ENCODE measurements at regions not wholly inside any gene's neighbourhood (a gene's known extent, or its start where the extent isn't known, plus 50 kb on each side); places are given as distances from the start of the nearest gene placed in this dataset.

DNA sequence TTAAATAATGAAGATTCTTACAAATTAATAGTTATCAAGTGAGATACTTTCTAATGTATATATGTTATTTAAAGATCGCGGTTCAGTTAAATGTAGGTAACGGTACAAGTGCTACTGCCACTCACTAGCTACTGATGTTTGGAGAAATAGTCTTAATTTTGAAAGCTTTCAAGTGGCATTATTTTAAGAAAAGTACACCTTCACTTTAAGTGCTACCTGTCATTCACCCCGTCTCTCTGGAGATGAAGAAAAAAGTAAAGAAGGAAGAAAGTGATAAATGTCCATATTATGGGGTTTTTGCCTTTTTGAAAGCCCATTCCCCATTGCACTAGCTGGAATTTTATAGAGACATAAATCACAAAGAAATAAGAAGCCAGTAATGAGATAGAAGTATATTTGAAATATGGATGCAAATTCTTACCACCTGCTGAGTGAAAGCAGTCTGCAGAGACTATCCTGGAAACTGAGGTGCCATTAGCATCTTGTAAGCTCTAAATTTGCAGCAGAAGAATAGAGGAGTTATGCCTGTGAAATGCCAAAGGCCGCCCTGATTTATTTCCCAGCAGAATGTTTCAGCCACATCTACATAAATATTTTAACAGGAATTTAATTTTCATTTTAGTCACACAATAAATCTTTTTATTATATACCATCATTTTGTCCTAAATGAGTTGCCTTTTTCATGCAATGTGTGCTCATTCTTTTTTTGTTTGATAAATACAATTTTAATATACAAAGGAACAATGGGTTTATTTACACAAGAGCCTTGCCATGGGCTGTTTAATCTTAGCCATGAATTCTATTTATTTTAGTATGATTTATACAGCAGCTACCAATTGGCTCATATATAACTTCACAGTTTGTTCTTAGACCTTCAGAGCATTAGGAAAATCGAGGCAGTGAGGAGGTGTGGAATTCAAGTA, 489.9 kb upstream of the RAG2 start:
- no peak for DNase-seq

DNA sequence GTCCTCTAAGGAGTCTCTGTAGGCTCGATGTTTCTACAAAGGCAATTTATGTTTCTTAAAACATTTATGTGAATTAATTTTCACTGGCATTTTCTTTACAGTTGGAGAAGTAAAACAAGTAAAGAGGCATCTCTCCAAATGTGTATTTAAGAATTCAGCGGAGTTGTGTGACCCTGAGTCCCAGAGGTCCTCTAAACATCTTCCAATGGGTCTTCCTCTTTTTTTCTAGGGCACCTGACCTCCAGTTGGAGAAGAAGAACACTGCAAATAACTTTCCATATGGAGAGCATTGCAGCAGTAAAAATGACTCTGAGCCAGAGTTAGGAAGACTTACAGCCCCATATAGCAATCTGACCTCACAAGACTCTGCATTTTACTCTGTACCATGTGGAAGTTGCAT, 480.5 kb upstream of the RAG2 start:
- no peak for DNase-seq

- DNase-seq = no peak
Measured at GRCh38 chr11:37076866-37077265, 478.8 kb upstream of the RAG2 start.

- DNase-seq = no peak
Measured at GRCh38 chr11:37072538-37073055, 474.6 kb upstream of the RAG2 start.

DNA sequence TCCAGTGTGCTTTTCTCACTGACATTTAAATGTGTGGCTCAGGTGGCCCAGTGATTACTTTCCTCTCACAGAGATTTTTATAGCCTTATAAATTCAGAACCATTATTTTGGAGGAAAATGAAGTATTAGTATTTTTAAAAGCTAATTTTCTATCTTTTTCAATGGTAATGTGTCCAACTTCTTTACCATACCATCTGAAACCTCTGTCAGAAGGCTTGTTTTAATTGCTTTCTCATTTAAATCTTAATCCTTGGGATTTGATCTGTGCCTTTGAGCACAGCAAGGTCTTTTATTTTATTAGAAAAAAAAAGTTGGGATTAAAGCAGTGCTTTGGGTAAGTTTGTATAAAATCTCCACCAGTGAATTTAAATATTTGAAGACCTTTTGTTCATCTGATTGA, 452.3 kb upstream of the RAG2 start:
- no peak for DNase-seq

GRCh38 chr11:37040921-37041320, 442.9 kb upstream of the RAG2 start:
- no peak for DNase-seq

DNA sequence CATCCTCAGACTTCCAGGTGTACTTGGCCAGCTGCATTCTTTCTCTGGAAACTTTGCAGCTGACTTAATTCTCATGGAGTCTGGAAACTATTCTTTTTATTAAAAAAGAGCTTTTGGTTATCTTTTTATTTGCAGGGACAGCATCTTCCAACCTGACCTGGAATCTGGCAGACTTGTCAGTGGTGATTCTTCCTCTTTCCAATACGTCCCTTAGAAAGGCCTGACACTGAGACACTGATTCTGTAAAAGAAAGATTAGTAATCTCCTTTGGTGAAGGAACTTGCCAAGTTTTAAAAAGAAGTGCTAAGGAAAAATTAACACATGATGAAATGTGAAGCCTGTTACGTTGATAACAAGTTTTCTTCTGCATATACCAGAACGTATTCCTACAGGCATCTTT, 440.9 kb upstream of the RAG2 start:
- no peak for DNase-seq

- no peak for DNase-seq
Measured at GRCh38 chr11:37026741-37027140, 428.7 kb upstream of the RAG2 start.

DNA sequence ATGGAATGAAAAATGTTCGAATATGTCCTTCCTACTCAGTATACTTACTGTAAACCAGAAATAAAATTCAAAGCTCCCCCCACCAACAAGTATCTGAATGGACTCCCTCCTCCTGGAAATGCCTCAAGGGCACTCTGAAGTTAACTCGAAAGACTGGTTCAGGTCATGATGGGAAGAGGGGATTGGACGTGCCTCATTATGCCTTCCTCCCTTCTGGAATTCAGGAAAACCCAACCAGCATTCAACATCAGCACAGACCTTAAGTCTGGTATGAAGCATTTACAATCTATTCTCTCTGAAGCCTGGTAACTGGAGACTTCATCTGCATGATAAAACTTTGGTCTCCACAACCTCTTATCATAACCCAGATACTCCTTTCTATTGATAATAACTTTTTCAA, 428.3 kb upstream of the RAG2 start:
- no peak for DNase-seq

DNA sequence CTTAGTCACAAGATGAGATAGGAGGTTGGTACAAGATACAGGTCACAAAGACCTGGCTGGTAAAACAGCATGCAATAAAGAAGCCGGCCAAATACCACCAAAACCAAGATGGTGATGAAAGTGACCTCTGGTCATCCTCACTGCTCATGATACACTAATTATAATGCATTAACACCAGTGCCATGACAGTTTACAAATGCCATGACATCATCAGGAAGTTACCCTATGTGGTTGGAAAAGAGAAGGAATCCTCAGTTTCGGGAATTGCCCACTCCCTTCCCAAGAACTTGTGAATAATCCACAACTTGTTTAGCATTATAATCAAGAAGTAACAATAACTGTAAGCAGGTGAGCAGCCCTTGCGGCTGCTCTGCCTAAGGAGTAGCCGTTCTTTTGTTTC, 408.5 kb upstream of the RAG2 start:
- no peak for DNase-seq

DNA sequence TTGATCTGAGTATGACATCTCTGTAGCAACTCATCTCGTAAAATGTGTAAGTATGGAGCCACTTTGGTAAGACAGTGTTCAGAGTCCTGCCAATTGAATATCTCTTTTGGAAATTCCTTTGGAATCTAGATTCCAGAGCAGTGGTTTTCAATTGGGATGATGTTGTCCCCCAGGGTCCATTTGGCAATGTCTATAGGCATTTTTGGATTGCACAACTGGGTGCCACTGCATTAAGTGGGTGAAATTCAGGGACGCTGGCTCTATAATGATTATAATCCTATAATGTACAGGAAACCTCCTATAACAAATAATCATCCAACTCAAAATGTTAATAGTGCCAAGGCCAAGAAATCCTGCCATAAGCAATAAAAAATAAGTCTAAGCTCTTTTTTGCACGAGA, 404.8 kb upstream of the RAG2 start:
- DNase-seq = no peak

DNA sequence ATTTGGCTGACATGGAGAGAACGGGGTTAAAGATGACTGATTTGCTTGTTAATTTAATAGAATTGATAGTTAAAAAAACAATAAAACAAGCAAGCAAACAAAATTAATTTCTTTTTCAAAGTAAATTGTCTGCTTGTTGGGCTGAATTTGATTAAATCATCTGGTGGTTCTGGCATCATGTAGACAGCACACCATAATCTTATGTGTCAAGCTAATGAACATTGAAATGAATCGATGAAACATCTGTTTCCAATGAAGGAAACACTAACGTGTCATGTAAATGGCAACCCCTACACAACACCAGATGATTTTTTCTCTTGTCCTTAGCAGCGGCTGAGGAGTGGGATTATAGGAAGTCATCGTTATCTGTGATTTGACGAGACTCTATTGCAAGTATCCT, 399.6 kb upstream of the RAG2 start:
- DNase-seq = no peak

GRCh38 chr11:36996795-36997194, 398.8 kb upstream of the RAG2 start:
- no peak for DNase-seq

GRCh38 chr11:36994208-36994607, 396.2 kb upstream of the RAG2 start:
- no peak for DNase-seq

DNA sequence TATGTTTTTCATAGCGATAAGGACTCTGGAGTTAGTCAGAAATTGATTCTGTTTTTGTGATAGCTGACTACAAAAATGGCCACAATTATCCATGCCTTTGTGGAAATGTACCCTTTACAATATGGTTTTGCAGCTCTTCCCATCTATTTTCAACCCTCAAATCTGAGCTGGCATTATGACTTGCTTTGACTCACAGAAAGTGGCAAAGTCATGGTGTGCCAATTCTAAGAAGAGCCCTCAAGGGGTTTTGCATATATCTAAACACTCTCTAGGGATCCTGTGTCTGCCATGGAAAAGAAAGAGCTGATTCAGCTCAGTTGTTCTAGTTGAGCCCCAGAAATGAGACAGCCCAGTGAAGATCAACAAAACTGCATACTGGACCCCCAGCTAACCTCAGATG, 390.5 kb upstream of the RAG2 start:
- no peak for DNase-seq

DNA sequence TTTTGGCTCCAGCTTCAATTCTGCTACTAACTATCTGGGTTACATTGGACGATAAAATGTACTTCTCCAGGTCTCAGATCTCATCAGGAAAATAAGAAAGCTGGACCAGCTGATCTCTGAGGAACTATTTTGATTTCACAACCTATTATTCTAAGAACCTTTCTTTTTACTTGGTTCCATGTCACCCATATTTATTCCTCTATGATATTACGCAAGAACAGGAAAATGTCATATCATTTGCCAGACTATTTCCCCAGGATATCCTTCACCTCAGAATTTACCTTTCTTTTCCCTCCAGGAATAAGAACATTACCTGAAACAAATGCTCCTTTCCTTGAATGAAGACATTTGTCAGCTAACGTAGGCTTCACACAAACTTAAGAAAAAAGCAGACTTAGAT, 387.5 kb upstream of the RAG2 start:
- DNase-seq = no peak

DNA sequence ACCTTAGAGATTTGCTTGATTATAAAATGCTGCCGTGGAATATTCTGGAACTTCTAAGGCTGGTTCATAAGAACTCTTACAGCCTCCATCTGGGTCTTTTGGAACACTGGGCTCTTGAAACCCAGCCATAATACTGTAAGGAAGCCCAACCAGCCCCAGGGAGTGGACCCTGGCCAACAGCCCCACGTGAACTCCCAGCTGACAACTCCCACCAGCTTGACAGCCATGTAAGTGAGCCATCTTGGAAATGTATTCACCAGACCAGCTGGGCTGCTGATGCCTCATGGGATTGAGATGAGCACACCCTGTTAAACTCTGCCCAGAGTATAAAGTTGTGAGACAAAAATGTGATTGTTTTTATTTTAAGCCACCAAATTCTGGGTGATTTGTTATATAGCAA, 378.7 kb upstream of the RAG2 start:
- DNase-seq = no peak

GRCh38 chr11:36974771-36975170, 376.7 kb upstream of the RAG2 start:
- DNase-seq = no peak

DNA sequence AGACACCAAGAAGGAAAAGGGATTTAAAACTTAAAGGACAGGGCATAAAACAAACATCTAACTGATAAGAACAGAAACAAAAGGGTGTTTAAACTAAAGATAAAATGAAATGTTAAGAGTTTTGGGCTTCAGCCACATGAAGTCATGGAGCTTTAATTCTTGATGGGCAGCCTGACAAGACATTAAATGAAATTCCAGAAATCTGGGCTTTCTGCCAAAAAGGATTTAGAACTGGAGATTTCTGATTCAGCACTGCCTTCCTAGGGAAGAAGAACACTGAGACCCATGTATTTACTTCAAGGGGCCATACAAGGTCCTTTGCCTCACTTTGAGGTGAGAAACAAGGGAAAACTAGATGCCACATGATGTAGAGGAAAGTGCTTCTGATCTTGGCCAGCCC, 355.9 kb upstream of the RAG2 start:
- DNase-seq = no peak

GRCh38 chr11:36948460-36949127, 350.6 kb upstream of the RAG2 start:
- DNase-seq = no peak

GRCh38 chr11:36945384-36945783, 347.3 kb upstream of the RAG2 start:
- DNase-seq = no peak

DNA sequence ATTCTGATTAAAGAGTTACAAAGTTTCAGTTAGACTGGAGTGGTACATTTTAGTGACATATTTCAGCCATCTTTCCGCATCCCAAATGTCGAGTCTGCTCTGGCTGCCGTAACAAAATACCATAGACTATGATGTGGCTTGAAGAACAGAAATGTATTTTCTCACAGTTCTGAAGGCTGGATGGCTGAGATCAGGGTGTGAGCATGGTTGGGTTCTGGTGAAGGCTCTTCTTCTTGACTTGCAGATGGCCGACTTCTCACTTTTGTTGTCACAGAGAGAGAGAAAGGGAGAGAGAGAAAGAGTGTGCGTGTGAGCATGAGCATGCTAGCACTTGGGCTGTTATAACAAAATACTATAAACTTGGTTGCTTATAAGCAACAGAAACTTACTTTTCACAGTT, 335.4 kb upstream of the RAG2 start:
- DNase-seq = no peak

GRCh38 chr11:36931139-36931538, 333.1 kb upstream of the RAG2 start:
- DNase-seq = no peak

DNA sequence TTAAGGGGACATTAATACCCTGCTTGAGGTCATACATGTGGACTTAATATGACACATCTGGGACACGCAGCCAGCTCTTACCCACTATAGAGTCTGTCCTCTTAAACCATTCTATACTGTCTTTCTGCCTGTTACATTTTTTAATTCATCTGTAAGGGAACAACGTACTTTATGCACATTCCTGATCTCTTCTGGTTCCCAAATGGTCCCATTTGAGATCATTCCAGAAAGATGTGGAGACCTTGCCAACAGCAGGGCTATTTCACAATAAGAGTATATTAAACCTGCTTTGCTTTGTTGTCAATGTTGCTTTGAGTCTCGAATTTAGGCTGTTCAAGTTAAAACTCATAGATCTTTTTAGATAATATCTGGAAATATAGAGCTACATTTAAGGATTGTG, 332.2 kb upstream of the RAG2 start:
- no peak for DNase-seq

All from amniotic stem cell (primary cell).